NCI-H2227 (cell line): ENCODE measurements at regions not wholly inside any gene's neighbourhood (a gene's known extent, or its start where the extent isn't known, plus 50 kb on each side); places are given as distances from the start of the nearest gene placed in this dataset.

Experiments used
- DNase-seq: peaks from one replicate; lab custom pipeline; 2025; ENCODE audit not compliant: unreplicated experiment; lab: John Stamatoyannopoulos, UW

DNA sequence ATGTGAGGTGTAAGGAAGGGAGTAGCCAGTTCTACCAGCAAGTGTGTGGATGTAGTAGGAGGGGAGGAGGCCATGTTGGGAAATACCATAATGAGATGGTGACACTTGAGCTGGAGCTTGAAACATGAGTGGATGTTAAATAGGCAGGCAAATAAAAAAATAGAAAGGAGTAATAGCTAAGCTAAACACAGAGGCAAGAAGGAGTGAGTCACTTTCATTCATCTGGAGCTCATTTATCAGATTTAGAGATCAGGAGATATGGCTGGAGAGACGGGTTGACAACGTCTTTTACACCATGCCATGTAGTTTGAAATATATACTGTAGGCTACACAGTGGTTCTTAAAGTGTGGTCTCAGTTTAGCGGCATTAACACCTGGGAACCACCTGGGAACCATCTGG is 390.5 kb downstream of the DIPK2A start:
- no peak for DNase-seq

- DNase-seq = no peak
These were observed 392.2 kb downstream of the DIPK2A start for GRCh38 chr3:144363856-144364255.

- DNase-seq = no peak
These were observed 393.1 kb downstream of the DIPK2A start for GRCh38 chr3:144364737-144365136.

DNA sequence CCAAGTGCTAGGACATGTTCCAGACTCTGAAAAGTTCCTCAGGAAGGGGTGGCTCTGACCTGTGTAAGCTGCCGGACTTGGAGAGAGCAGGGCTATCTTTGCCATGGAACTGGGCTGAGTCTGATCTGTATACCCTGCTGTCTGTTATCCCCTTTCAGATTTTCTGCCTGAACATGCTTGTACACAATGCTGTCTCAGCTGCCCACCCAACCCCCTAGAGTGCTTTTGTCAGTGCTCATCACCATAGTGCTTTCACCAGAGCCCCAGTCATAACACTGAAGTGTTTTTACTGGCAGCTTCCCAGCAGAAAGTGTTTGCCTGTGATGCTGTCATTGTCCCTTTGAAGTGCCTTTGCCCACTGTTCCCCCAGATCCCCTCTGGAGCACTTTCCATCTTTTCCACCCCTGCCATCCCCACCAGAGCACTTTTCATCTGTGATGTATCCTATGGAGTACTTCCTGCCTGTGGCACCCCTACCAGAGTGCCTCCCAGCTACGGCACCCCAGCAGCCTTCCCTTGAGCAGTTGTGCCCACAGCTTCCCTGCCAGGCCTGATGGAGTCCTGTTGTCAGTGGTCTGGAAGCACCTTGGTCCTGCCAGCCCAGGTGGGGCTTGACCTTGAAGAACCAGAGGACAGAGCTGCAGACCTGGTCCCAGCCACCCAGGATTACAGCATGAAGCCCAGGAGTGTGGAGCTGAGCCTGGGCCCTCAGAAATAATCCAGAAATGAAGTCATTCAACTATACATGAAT is 397.7 kb downstream of the DIPK2A start:
- no peak for DNase-seq

DNA sequence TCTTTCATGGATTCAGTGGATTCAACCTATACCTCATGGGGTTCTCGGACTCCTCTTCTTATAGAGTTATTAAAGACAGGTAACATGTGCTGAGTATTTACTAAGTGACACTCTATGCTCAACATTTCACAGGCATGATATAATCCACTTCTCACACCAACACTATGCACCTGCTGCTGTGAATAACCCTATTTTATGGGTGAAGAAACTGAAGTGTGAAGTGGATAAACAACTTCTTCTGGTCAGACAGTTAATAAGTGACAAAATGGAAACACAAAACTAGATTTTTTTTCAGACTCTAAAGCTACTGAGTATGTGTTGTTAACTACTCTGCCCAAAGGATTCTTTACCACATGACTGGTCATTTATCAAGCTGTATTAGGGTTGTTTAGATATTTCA is 403.5 kb downstream of the DIPK2A start:
- DNase-seq = no peak

GRCh38 chr3:144380849-144381248 is 409.2 kb downstream of the DIPK2A start:
- no peak for DNase-seq

DNA sequence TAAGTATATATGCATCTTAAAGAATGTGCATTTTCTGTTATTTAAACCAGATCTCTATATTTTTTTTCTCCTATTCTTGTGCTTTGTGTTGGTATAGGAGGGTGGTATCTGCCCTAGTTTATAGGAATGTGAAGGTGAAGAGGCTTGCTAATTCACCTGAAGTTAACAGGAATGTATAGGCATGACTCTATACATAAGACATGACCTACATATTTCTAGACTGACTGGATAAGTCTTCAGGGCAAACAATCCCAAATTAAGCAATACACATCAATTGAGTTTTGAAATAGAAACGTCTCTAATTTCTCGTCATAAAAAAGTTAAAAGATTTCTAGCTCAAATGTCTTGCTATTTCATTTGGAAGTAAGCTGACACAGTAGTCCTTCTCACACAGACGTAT is 410.0 kb downstream of the DIPK2A start:
- DNase-seq = no peak

DNA sequence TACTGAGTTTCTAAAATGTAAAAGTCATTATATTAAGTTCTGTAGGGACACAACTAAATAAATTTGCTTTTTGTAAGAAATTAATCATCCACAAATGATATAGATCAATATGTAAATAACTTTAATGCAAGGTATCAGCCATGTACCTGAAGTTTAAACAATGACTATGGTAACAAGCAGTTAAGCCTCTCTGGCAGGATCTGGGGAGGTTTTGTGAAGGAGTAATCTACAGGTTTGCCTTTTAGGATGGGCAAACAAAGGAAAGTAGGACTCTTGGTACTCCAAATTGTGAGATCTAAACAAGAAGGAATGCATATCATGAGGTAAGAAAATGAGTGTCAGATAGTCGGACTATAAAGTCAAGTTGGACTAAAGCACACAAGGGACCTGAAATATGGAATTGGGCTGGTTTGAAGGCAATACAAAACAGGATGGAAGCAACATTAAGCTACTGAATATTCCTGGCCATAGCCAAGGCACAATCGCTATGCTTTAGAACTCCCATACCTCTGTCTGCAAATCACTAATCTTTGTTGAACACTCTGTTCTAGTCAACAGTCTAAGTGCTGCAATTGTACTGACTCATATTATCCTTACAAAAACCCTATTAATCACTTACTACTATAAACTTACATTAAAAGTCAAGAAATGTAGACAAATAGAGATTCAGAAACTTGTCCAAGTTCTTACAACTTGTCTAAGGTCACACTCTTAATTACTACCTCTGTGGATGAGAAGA is 412.8 kb downstream of the DIPK2A start:
- DNase-seq = no peak

- DNase-seq = no peak
These were observed 419.2 kb downstream of the DIPK2A start for GRCh38 chr3:144390786-144391185.

DNA sequence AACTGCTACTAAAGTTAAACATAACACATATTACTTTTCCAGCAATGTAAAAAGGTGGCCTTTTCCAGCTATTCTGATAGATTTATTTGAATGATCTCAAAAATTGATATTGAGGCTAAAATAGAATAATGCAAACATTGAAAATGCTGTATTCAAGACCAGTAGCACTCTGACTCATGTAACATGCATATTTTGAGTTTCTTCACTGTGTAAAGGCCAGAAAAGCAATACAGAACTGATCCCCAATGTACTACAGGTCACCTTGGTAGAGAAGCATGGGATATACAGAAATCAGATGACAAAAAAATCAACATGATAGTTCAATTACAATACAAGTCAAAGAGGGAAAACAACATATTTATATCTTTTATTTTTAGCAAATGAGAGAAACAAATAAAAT is 419.6 kb downstream of the DIPK2A start:
- DNase-seq = no peak

- DNase-seq = no peak
These were observed 422.4 kb downstream of the DIPK2A start for GRCh38 chr3:144394032-144394431.

GRCh38 chr3:144402430-144402829 is 430.8 kb downstream of the DIPK2A start:
- no peak for DNase-seq

GRCh38 chr3:144403040-144403457 is 431.4 kb downstream of the DIPK2A start:
- no peak for DNase-seq

GRCh38 chr3:144407335-144407734 is 435.7 kb downstream of the DIPK2A start:
- DNase-seq = peak; percentile 27

DNA sequence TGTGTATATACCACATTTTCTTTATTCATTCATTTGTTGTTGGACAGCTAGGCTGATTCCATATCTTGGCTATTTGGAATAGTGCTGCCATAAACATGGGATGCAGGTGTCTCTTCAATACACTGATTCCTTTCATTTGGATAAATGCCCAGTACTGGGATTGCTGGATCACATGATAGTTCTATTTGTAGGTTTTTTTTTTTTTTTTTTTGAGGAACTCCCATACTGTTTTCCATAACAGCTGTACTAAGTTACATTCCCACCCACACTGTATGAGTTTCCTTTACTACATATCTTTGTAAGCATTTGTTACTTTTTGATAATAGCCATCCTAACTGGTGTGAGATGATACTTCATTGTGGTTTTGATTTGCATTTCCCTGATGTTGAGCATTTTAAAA is 437.7 kb downstream of the DIPK2A start:
- DNase-seq = no peak

DNA sequence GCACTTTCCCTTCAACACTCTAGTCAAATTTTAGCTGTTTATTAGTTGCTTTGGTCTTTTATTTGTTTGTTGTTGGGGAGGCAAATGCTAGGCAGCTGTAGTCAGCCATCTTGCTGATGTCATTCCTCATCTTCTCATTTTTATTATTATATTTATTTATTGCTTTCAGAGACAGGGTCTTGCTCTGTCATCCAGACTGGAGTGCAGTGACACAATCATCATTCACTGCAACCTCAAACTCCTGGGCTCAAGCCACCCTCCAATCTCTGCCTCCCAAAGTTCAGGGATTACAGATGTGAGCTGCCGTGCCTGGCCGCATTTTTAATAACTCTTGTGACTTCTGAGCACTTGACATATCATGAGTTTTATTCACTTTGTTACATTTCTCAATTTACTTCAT is 441.4 kb downstream of the DIPK2A start:
- no peak for DNase-seq

DNA sequence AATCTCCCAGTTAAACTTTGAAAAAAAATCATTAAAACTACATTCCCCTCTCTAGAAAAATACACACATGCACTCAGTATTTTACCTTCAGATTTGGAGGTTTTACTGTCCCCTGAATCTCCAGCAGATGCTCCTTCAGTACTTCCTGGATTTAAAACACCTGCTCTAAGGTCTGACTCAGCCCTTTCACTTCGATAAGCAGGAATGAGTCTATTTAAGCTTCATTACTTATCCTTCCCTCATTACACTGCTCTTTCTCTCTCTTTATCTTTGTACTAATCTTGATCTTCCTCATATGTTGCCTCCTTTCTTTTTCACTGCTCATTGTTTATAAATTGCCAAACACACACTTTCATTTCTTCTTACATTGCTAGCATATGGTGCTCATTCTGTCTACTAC is 443.9 kb downstream of the DIPK2A start:
- DNase-seq = no peak

GRCh38 chr3:144424606-144425005 is 453.0 kb downstream of the DIPK2A start:
- no peak for DNase-seq

- DNase-seq = no peak
These were observed 454.7 kb downstream of the DIPK2A start for GRCh38 chr3:144426366-144426765.

DNA sequence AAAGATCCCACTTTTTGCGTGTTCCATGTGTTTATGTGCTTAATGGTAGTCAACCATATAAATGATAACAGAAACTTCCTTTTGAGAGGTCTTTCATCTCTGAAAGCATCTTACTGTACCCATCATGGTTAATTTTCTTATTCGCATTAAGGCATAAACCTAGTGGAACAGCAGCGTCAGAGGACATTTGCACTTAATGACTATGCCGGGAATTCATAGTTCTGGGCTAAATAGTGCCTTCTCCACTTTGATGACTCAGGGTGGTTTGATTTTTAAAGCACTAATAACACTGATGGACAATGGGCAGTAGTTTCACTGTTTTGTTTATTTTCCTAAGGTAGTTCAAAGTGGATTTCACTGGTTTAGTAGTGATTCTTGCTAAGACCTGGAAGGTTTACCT is 455.3 kb downstream of the DIPK2A start:
- DNase-seq = no peak

DNA sequence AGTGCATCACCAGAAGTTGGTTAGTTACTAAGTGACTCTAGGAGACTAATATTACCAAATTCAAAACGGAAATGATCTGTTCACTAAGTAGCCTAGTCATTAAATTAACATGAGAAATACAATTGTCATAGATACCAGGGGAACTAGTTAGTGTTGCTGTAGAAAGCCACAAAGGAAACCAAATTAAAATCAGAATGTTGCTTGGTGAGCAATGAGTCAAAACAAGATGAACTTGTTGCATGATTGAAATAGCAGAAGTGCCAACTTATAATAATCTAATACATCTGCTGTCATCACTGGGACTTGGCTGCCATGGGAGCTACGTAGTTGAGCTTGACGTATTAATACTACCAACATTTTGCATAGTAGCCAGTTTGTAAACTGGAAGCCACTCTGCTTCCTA is 458.1 kb downstream of the DIPK2A start:
- DNase-seq = no peak

GRCh38 chr3:144431134-144431533 is 459.5 kb downstream of the DIPK2A start:
- DNase-seq = no peak

- DNase-seq = no peak
These were observed 461.4 kb downstream of the DIPK2A start for GRCh38 chr3:144433006-144433405.
